ENCODE measurements at regions not wholly inside any gene's neighbourhood (a gene's known extent, or its start where the extent isn't known, plus 50 kb on each side); places are given as distances from the start of the nearest gene placed in this dataset.

- DNase-seq, result no peak
Observed at GRCh38 chr6:21436625-21437024, 156.9 kb upstream of the SOX4 start.

DNA sequence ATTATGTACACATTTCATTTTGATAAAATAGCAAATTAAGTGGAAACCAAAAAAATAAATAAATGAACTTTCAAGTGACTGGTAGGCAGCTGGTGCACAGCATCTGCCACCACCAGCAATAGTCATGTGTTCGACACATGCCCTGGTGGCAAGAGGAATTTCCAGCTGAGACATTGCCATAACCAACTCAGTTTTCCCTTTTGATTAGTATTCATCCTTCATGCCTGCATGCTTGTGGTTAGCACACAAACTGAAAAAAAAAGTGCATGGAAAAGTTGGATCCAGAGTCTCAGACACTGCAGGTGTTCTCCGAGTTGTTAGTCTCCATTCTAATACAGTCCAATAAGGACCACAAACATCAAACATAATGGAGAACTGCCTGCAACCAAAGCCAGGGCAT, 156.0 kb upstream of the SOX4 start:
- no peak for DNase-seq

DNA sequence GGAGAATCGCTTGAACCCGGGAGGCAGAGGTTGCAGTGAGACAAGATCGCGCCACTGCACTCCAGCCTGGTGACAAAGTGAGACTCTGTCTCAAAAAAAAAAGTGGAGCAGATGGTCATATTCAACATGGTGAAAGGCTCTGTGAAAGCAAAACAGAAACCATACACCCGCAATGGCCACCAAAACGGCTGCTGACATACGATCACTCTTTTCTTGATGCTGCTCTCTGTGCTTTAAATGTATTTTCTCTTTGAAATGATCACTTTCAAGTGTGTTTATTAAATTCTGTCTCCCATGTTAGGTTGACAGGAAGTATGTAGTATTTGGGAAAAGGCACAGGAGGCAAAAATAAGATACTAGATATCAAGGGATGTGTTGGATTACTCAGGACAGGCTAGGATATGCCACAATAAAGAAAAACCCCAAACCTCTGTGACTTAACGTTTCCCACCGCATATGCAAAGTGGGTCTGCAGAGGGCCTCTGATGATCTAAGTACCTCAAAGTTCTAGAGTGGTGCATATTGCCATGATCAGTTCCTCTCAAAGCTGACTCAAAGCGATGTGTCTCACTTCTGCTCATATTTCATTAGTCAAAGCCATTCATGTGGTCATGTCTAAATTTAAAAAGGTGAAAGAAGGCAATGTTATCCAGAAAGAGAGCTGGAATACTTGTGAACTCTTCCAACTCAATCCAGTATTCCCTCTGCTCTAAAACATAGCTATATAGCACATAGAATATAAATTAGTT, 155.1 kb upstream of the SOX4 start:
- no peak for DNase-seq

DNA sequence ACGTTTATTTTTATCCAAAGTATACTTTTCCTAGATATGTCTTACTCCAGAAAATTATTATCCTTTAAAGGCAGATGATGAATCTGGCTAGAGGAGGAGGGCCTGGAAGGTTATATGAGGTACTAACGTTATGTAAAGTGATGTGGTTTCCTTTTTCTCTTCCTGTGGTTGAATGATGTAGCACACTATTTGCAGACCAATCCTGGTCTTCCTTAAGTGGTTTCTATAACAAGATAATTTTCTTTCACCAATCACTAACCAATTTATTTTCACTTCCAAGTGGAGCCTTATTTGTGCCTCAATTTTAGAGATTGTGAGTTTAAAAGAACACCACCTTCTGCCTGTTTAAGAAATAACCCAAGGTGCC, 154.6 kb upstream of the SOX4 start:
- DNase-seq, result no peak

DNA sequence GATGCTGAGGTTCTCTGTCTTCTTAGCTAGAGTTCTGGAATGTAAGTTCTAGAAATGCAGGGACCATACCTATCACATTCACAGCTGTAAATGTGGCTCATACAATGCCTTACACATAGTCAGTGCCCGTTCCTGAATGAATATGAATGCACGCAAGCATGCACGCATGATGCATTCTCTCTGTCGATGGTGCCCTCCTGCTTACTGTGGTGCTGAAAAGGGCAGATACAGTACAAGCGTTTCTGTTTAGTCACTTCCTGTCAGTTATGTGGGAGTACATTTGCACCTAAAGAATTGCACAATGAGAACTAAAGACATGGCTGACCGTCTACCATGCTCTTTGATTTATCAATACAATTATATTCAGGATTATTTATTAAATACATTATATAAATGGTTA, 152.2 kb upstream of the SOX4 start:
- no peak for DNase-seq

- no peak for DNase-seq
Observed at GRCh38 chr6:21442874-21443273, 150.7 kb upstream of the SOX4 start.

DNA sequence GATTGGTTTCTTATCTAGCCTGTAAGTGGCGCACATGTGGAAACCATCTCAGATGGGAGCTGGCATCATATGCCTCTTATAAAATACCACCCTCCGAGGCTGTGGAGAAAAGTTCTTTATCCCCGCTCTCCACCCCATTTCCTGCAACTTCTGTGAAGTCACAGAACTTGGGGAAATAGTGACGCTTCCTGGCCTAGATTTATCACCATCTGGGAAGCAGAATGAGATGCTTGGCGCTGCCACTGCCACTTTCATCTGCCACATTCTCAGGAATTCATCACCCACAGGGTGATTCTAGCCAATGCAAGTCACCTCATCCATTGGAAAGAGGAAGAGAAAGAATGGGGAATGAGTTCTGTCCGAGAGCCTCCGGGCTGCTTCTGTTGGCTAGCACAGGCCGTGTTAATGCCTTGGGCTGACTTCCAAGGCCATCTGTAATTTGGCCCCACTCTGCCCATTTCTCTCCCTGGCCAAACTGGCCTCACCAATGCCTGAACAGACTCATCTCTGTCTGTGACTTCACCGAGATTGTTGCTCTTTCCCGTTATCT, 148.8 kb upstream of the SOX4 start:
- DNase-seq, result no peak

- no peak for DNase-seq
Observed at GRCh38 chr6:21447987-21448386, 145.6 kb upstream of the SOX4 start.

DNA sequence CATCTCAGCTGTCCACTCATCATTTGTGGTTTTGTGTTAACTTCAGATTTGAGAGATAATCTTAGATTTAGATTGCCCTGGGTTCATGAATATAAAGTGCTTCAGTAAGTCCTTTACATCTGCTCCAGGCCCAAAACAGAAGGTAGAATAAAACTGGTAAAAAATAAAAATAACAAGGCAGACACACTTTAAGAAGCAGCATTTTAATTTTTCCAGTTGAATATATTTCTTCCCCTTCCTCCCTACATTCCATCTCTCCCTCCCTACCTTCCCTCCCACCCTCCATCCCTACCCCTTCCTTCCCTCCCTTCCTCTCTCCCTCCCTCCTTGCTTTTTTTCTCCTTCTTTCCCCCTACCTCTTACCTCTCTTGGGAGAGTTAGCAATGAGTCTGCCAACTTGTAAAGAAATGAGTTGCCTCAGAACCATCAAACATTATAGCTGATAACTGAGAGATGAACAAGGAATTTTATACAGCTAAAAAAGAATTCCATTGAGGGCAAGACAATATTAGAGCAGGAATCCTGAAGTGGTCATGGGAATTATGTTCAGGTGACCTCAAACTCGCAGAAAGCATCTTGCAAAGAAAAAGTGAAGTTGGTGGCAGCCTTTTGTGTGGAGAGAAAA, 145.0 kb upstream of the SOX4 start:
- no peak for DNase-seq

DNA sequence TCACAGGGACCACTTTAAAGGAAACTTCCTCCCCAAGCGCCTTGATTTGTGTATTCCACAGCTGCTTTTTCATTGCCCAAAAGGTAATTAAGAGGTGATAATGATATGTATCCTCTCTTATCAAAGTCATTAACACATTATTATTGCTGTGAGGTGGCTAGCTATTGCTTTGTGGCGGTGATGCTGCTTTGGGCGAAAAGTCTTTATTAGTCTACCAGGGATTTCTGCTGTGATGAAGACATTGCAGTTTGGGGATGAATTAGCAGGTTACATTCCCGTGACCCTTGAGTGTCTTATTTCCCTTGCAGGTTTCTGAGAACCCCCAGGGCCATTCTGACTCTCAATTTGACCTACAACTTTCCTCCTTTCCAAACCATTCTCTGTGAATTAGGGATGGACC, 143.4 kb upstream of the SOX4 start:
- DNase-seq, result no peak

- no peak for DNase-seq
Observed at GRCh38 chr6:21450628-21451027, 142.9 kb upstream of the SOX4 start.

DNA sequence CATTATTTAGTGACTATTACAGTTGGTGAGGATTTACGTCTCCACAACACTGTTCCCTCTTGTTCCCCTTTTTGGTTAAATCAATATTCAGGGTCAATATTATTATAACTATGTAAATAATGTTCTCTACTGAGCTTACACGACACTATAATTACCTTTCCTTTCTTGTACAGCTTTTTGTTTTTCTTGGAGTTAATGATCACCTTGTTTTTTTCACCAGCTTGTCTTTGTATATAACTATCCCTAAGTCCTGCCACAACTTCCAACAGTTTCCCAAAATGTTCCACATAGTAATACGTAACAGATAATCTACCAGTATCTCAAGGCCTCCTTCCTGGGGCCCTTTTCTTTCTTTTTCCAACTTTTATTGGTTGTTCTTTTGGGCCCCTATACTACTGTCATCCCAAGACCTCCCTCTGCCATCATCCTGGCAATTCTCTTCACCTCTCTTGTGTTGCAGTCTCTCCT, 142.0 kb upstream of the SOX4 start:
- no peak for DNase-seq

DNA sequence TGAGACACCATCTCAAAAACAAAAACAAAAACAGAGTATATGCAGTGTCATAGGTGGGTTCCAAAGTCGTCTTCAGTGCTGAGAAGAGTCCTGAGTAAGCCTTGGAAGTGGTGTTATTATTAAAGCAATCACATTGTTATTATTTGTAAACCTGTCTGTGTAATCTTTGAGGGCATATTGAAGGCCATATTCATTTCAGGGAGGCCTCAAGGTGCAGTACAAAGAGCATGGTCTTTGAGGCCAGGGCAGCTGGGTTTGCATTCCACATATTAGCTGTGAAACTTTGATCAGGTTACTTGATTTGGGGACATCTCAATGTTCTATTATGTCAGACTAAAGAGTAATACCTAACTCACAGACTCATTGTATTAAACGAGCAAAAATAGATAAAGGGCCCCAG, 139.3 kb upstream of the SOX4 start:
- no peak for DNase-seq

- DNase-seq, result no peak
Observed at GRCh38 chr6:21455071-21455470, 138.5 kb upstream of the SOX4 start.

DNA sequence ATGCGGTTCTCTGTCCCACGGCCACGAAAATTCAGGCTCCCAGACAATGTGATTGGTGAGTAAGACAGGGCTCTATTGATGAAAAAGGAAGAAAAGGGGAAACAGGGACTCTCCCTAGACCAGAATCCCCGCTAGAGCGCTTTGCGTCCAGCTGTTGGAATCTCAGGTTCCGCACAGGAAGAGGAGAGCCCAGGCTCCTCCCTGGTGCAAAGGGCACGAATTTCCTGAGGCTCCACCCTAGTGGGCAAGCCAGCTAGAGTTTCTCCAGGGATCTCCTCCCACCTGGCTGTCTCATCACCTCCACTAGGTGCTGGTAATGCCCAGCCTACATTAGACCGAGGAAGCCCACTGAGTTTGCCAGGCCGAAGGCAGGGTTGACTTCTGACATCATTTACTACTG, 135.9 kb upstream of the SOX4 start:
- DNase-seq, result no peak

- no peak for DNase-seq
Observed at GRCh38 chr6:21459641-21460040, 133.9 kb upstream of the SOX4 start.

- no peak for DNase-seq
Observed at GRCh38 chr6:21461844-21462518, 131.6 kb upstream of the SOX4 start.

DNA sequence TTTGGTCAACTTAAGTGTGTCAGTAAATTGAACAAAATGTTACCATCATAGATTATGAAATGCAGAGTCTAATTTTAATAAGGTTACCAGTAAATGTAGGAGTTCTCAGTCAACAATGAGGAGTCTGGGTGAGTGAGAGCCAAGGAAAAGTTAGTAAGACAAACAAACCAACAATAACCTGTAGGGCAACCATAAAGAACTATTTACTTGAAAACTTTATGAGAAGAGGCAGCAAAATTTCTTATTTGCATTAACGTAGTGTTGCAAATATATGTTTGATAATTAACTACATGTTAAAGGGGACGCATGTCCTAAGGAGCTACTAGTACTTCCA, 131.1 kb upstream of the SOX4 start:
- no peak for DNase-seq

DNA sequence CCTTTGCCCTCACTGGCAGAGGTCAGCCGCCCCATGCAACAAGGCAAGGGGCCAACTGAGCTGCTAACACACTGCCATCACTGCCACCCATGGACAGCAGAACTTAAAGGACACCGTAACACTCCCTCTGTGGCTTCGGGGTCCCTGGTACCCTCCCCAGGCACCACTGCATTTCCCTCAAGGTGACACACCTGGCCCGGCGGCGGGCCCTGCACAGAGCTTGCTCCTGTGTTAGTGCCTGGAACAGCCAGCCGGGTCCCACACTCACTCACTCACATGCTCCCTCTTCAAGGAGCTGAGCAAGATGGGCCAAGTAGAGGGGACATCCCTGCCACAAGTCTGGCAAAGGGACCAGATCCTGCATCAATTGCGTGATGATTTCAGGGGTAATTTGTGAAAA, 126.5 kb upstream of the SOX4 start:
- no peak for DNase-seq

GRCh38 chr6:21468461-21468860, 125.1 kb upstream of the SOX4 start:
- DNase-seq, result no peak

GRCh38 chr6:21469213-21469612, 124.3 kb upstream of the SOX4 start:
- no peak for DNase-seq

DNA sequence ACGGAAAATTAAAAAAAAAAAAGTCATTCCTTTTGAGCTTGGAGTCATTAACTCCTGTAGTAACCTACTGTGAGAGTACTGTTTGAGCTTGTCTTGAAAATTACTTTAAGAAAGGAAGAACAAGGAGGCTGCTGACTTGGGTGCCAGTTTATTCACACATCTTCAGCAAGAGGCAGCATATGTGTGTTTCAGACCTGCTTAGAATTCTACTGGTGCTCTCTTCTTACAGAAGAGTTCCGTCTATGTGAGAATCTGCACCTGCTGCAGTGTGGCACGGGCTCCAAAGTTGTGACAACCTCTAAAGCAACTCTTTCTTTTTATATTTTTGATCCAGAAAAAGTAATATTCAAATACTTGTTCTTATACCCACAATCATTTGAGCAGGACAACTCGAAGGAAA, 117.4 kb upstream of the SOX4 start:
- no peak for DNase-seq

GRCh38 chr6:21478411-21478810, 115.1 kb upstream of the SOX4 start:
- DNase-seq, result no peak

- peak; percentile 2 for DNase-seq
Observed at GRCh38 chr6:21478883-21479539, 114.5 kb upstream of the SOX4 start.

All from kidney glomerular epithelial cell (primary cell).